Esophagus muscularis mucosa (tissue), 4 donors: ENCODE measurements at regions not wholly inside any gene's neighbourhood (a gene's known extent, or its start where the extent isn't known, plus 50 kb on each side); places are given as distances from the start of the nearest gene placed in this dataset.
"Not testable (repeated sequence)": the region's sequence is repeated elsewhere in the genome, so short reads cannot be mapped to it uniquely, and the experiment has no call there.

ENCODE experiments used
- DNase-seq: peaks from one replicate; pipeline ENCODE4 v3.0.0-alpha.2; 2017; ENCODE audit errors: extremely low spot score
- H3K27ac ChIP-seq, 4 donors: fragments of 200-600 bp; sonication (generic); replicated peaks in 1 of 4; 1 replicate in 3 of 4; 2 replicates in 1 of 4; pipeline ENCODE4 v1.5.1; 2016 to 2019; ENCODE audit warnings: mild to moderate bottlenecking in 1 of 4
- H3K27me3 ChIP-seq, 4 donors: fragments of 200-600 bp; sonication (generic); one replicate each; pipeline versions ENCODE4 v1.5.1 to v1.6.0; 2016 to 2019
- H3K36me3 ChIP-seq, 4 donors: fragments of 200-600 bp; sonication (generic); one replicate each; pipeline ENCODE4 v1.5.1; 2016 to 2019
- H3K4me1 ChIP-seq, 4 donors: fragments of 200-600 bp; sonication (generic); one replicate each; pipeline ENCODE4 v1.5.1; 2016 to 2019
- H3K4me3 ChIP-seq, 4 donors: fragments of 200-600 bp; sonication (generic); 1 replicate in 2 of 4; 2 replicates in 2 of 4; pipeline ENCODE4 v1.5.1; 2016 to 2019; ENCODE audit warnings: mild to moderate bottlenecking in 4 of 4, moderate library complexity in 1 of 4
- H3K9me3 ChIP-seq, 4 donors: fragments of 200-600 bp; sonication (generic); 1 replicate in 3 of 4; 2 replicates in 1 of 4; pipeline ENCODE4 v1.5.1; 2016 to 2019
- CTCF ChIP-seq, 3 experiments: fragments of 200-600 bp in 2 of 3; fragments of 450-650 bp in 1 of 3; sonication (generic) in 2 of 3; IDR thresholded peaks; one replicate each; pipeline ENCODE4 v1.5.1; 2017 to 2019; ENCODE audit warnings: antibody characterized with exemption in 3 of 3, mild to moderate bottlenecking in 2 of 3, moderate library complexity in 1 of 3
- EP300 ChIP-seq: sonication (generic); formaldehyde crosslinking; IDR thresholded peaks from one replicate; pipeline ENCODE4 v1.6.1; 2017; ENCODE audit warnings: antibody characterized with exemption
- POLR2A ChIP-seq: fragments of 450-650 bp; IDR thresholded peaks from one replicate; pipeline ENCODE4 v1.6.1; 2017; ENCODE audit warnings: antibody characterized with exemption, moderate library complexity, mild to moderate bottlenecking, low read depth
- POLR2AphosphoS5 ChIP-seq, 2 donors: sonication (generic); formaldehyde crosslinking; IDR thresholded peaks; one replicate each; pipeline ENCODE4 v1.6.1; 2017; ENCODE audit warnings: antibody characterized with exemption in 2 of 2
- WGBS: methylation state at CpG from one replicate; pipeline ENCODE4 v1.1.5; 2018; 5-methylcytosine and 5-hydroxymethylcytosine counted together
- intact Hi-C: fragments of 100-400 bp; cut with DNase I; formaldehyde crosslinking; loops from one replicate; pipeline ENCODE4 v1.15.1; 2023

DNA sequence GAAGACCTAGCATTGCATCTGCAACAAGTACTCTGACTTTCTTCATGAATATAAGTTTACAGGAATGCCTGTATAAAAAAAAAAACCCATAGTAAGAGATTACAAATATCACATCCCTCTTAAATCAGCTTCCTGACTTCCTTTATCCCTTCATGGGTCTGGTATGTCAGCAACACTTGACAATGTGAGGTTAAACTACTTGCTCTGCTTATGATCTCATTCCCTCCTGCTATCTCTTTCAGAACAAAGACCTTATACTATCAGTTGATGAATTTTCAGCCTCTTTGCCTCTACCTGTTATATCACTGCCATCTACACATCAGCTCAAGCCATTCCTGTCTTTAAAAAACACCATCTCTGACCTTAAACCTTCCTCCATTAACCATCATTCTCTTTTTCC lies 130.9 kb upstream of the SAMSN1 start:
- no peak for DNase-seq
- Histone ChIP-seq H3K27me3 (no peaks in the 10 kb centered on the region), H3K27ac (no peak overlapping the region), H3K36me3 (no peaks in the 10 kb centered on the region), H3K9me3 (no peaks in the 10 kb centered on the region), H3K4me1 (no peaks in the 10 kb centered on the region), H3K4me3 (no peak overlapping the region)
- TF ChIP-seq POLR2AphosphoS5 (IDR thresholded peaks at IDR 0.05) (no peak), EP300 (no peak)
- intact Hi-C loops = no loop called here

DNA sequence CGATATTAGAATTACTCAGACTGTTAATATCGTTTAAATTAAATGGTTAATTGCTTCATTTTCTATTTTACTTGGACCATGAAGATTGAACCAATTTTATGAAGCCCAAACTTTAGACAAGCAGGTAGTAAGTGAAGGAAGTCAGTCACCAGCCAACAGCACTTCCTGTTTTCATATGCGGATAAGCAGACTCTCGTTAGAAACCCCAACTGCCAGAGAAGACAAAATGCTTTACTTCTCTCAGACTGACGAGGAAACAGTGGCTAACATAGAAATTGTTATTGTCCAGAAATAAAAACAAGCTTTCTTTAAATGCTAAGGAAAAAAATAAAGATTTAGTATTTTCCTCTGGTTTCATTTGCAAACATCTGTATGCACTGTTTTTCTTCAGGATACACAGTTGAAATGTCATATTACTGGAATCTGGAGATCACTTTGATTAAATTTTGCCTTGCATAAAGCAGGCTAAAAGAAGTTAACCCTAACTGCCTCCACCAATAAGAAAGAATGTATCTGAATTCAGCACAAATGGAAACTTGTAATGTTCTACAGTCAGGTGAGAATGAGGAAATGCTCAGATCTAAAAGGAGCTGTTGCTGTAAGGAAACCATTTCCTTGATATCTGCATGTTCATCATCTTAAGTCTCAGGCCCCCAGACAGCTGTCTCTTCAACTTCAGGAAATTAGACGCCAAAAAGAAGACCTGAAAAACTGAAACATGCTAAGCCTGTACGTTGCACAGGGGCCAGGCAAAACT lies 129.8 kb upstream of the SAMSN1 start:
- no peak for TF ChIP-seq CTCF (IDR thresholded peaks at IDR 0.05)
- Histone ChIP-seq H3K4me3 (no peak overlapping the region), H3K36me3 (no peaks in the 10 kb centered on the region), H3K9me3 (no peaks in the 10 kb centered on the region), H3K4me1 (no peaks in the 10 kb centered on the region), H3K27ac (no peak overlapping the region), H3K27me3 (no peaks in the 10 kb centered on the region)
- no peak for DNase-seq
- intact Hi-C loops = no loop called here
- WGBS = 53% methylated on average over 7 of the region's 7 CpGs

DNA sequence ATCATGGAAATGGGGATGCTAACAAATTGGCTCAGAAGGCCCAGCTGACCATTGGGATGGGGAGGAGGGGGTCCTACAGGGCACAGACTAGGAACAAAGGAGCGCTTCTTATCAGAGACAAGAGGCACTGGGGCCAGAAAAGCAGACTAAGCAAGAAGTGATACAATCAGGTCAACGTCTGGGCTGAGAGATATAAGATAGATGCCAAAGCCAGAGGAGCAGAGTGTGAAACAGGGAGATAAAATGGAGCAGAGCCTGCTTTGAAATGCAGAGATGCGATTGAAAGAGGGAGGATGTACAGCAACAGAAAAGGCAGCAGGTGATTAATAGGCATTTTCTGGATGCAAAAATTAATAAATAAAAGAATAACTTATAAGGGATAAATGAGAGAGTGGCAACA lies 127.5 kb upstream of the SAMSN1 start:
- no peaks in the 10 kb centered on the region for H3K27me3 ChIP-seq
- intact Hi-C loops = no loop called here
- H3K9me3 ChIP-seq = no peaks in the 10 kb centered on the region
- 41% methylated on average over 3 of the region's 3 CpGs for WGBS
- no peaks in the 10 kb centered on the region for H3K4me1 ChIP-seq
- no peak for DNase-seq
- TF ChIP-seq POLR2AphosphoS5 (IDR thresholded peaks at IDR 0.05) (no peak), EP300 (no peak), POLR2A (no peak), CTCF (IDR thresholded peaks at IDR 0.05) (no peak)
- H3K36me3 ChIP-seq = no peaks in the 10 kb centered on the region
- no peak overlapping the region for H3K27ac ChIP-seq
- H3K4me3 ChIP-seq = no peak overlapping the region

DNA sequence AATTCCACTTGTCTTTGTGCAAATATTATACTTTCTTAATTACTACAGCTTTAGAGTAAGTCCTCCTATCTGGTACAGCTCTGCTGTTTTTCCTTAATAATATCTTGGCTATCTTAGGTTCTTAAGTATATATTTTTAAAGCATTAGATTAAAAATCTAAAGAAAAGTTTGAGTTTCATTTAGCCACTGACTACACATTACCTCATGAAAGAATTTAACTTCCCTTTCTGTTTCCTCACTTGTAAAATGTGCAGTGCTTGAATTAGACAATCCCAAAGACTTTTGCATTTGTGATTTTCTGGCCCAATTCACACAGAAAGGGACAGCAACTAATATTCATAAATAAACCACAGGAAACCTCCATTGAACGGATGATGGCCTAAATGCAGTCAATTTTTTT lies 126.4 kb upstream of the SAMSN1 start:
- H3K4me3 ChIP-seq = no peak overlapping the region
- no peak for DNase-seq
- H3K36me3 ChIP-seq = no peaks in the 10 kb centered on the region
- intact Hi-C loops = no loop called here
- H3K9me3 ChIP-seq = no peaks in the 10 kb centered on the region
- no peak for TF ChIP-seq CTCF (IDR thresholded peaks at IDR 0.05)
- TF ChIP-seq EP300 = no peak
- TF ChIP-seq POLR2AphosphoS5 (IDR thresholded peaks at IDR 0.05) = no peak
- TF ChIP-seq POLR2A = no peak
- H3K27ac ChIP-seq = no peak overlapping the region
- 74% methylated on average over 1 of the region's 1 CpG for WGBS
- H3K27me3 ChIP-seq = no peaks in the 10 kb centered on the region
- no peaks in the 10 kb centered on the region for H3K4me1 ChIP-seq

DNA sequence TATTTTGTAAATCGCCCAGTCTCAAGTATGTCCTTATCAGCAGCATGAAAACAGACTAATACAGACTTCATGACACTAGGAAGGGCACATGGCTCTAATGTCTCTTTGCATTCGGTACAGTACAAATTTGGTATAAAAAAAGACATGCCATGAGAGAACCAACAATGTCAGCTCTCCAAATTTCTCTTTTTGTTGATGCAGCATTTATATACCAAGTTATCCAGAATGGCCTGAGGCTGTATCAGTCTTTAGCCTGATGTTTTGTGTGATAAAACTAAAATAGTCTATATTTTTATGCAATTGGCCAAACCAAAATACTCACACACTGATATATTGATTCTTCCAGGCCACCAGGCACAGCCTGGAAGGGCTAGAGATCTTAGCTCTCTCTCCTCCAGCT lies 124.3 kb upstream of the SAMSN1 start:
- no peak for DNase-seq
- Histone ChIP-seq H3K4me1 (no peaks in the 10 kb centered on the region), H3K9me3 (no peaks in the 10 kb centered on the region), H3K27me3 (no peaks in the 10 kb centered on the region), H3K4me3 (no peak overlapping the region), H3K27ac (no peak overlapping the region), H3K36me3 (no peaks in the 10 kb centered on the region)
- intact Hi-C loops = no loop called here
- no peak for TF ChIP-seq CTCF (IDR thresholded peaks at IDR 0.05)
- TF ChIP-seq EP300 = no peak
- TF ChIP-seq POLR2A = no peak
- TF ChIP-seq POLR2AphosphoS5 (IDR thresholded peaks at IDR 0.05) = no peak
- 96% methylated on average over 2 of the region's 2 CpGs for WGBS

DNA sequence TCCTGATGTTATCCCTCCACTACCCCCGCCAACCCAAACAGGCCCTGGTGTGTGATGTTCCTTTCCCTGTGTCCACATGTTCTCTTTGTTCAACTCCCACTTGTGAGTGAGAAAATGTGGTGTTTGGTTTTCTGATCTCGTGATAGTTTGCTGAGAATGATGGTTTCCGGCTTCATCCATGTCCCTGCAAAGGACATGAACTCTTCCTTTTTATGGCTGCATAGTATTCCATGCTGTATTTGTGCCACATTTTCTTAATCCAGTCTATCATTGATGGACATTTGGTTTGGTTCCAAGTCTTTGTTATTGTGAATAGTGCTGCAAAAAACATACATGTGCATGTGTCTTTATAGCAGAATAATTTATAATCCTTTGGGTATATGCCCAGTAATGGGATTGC lies 123.0 kb upstream of the SAMSN1 start:
- DNase-seq, H3K27me3 ChIP-seq, intact Hi-C loops, H3K4me1 ChIP-seq, H3K36me3 ChIP-seq, H3K4me3 ChIP-seq, H3K9me3 ChIP-seq, H3K27ac ChIP-seq: not testable (repeated sequence)
- 91% methylated on average over 3 of the region's 3 CpGs for WGBS
